IMR-90 (cell line): ENCODE measurements at regions not wholly inside any gene's neighbourhood (a gene's known extent, or its start where the extent isn't known, plus 50 kb on each side); places are given as distances from the start of the nearest gene placed in this dataset.
"Not testable (repeated sequence)": the region's sequence is repeated elsewhere in the genome, so short reads cannot be mapped to it uniquely, and the experiment has no call there.

Source experiments
- ATAC-seq: fragments of 200-7000 bp; cut with Tn5 transposase; 2 replicates; pipeline ENCODE4 v1.9.1; 2020; ENCODE audit warnings: low read depth, mild to moderate bottlenecking, moderate library complexity
- BruUV-seq: library from RNA; stranded (reverse); fragments of 400-500 nt; replicated peaks from 2 replicates; lab custom pipeline; 2021; lab: Mats Ljungman, UMichigan
- CTCF ChIA-PET: fragments of 300-600 bp; formaldehyde crosslinking; extraction: SDS; loops from one replicate; lab custom pipeline; 2021; ENCODE audit warnings: antibody characterized with exemption; lab: Yijun Ruan, JAX
- POLR2A ChIA-PET: fragments of 300-600 bp; sonication (Branson Sonifier 250); formaldehyde crosslinking; loops from one replicate; lab custom pipeline; 2022; ENCODE audit warnings: antibody characterized with exemption; ENCODE audit not compliant: unreplicated experiment; lab: Charles Lee
- DNase-seq: peaks from one replicate; pipeline ENCODE4 v3.0.0; 2013
- H2AFZ ChIP-seq: replicated peaks from 2 replicates; pipeline ENCODE3; 2013; ENCODE audit warnings: low read length, mild to moderate bottlenecking; ENCODE audit not compliant: poor library complexity
- H2AK5ac ChIP-seq: 2 replicates; pipeline ENCODE4 v1.6.1; 2013; ENCODE audit warnings: low read depth, low read length, inconsistent platforms
- H2AK9ac ChIP-seq: replicated peaks from 2 replicates; pipeline ENCODE3; 2013; ENCODE audit warnings: mild to moderate bottlenecking, low read depth, low read length, moderate library complexity; ENCODE audit not compliant: poor library complexity
- H2BK120ac ChIP-seq: 2 replicates; pipeline ENCODE4 v1.6.1; 2013; ENCODE audit warnings: low read depth, low read length, inconsistent platforms
- H2BK15ac ChIP-seq: 3 replicates; pipeline ENCODE4 v1.6.1; 2013; ENCODE audit warnings: low read depth, low read length, inconsistent platforms
- H2BK20ac ChIP-seq: 2 replicates; pipeline ENCODE4 v1.6.1; 2013; ENCODE audit warnings: low read depth, mild to moderate bottlenecking, inconsistent platforms, low read length, moderate library complexity
- H2BK5ac ChIP-seq: 2 replicates; pipeline ENCODE4 v1.6.1; 2013; ENCODE audit warnings: mild to moderate bottlenecking, low read depth, low read length, inconsistent platforms; ENCODE audit not compliant: poor library complexity, severe bottlenecking
- H3K14ac ChIP-seq: replicated peaks from 2 replicates; pipeline ENCODE4 v1.6.1; 2013; ENCODE audit warnings: low read depth, low read length, inconsistent platforms
- H3K18ac ChIP-seq: 2 replicates; pipeline ENCODE4 v1.6.1; 2013; ENCODE audit warnings: low read depth, low read length, control low read depth
- H3K23ac ChIP-seq: 2 replicates; pipeline ENCODE4 v1.6.1; 2013; ENCODE audit warnings: low read depth, low read length, inconsistent platforms
- H3K27ac ChIP-seq: 2 replicates; pipeline ENCODE4 v1.5.1; 2013; ENCODE audit warnings: mild to moderate bottlenecking, control low read depth, low read length; ENCODE audit not compliant: insufficient read depth
- H3K27me3 ChIP-seq: 2 replicates; pipeline ENCODE4 v1.6.1; 2013; ENCODE audit warnings: low read length; ENCODE audit not compliant: control insufficient read depth, insufficient read depth
- H3K36me3 ChIP-seq: 2 replicates; pipeline ENCODE4 v1.6.1; 2013; ENCODE audit warnings: low read length, mixed read lengths; ENCODE audit not compliant: control insufficient read depth, insufficient read depth
- H3K4ac ChIP-seq: 2 replicates; pipeline ENCODE4 v1.6.1; 2013; ENCODE audit warnings: low read depth, low read length, inconsistent platforms
- H3K4me1 ChIP-seq: 2 replicates; pipeline ENCODE4 v1.6.1; 2013; ENCODE audit warnings: low read length, mixed read lengths; ENCODE audit not compliant: control insufficient read depth, insufficient read depth
- H3K4me2 ChIP-seq: 2 replicates; pipeline ENCODE4 v1.6.1; 2013; ENCODE audit warnings: low read depth, mild to moderate bottlenecking, control low read depth, low read length, moderate library complexity
- H3K4me3 ChIP-seq: 2 replicates; pipeline ENCODE4 v1.5.1; 2013; ENCODE audit warnings: low read depth, mild to moderate bottlenecking, control low read depth, low read length, moderate library complexity; ENCODE audit not compliant: insufficient read depth
- H3K56ac ChIP-seq: 2 replicates; pipeline ENCODE4 v1.6.1; 2013; ENCODE audit warnings: low read length, inconsistent platforms; ENCODE audit not compliant: insufficient read depth; ENCODE audit errors: extremely low read depth
- H3K79me1 ChIP-seq, 2 experiments: 2 replicates each; pipeline ENCODE4 v1.6.1; 2013; ENCODE audit warnings: low read length in 2 of 2, inconsistent platforms in 1 of 2, low read depth in 1 of 2
- H3K9ac ChIP-seq: 2 replicates; pipeline ENCODE4 v1.6.1; 2013; ENCODE audit warnings: low read depth, low read length, control low read depth
- H3K9me1 ChIP-seq: 2 replicates; pipeline ENCODE4 v1.6.1; 2013; ENCODE audit warnings: low read length, inconsistent platforms; ENCODE audit not compliant: insufficient read depth
- H3K9me3 ChIP-seq: 2 replicates; pipeline ENCODE4 v1.6.1; 2013; ENCODE audit warnings: low read length; ENCODE audit not compliant: control insufficient read depth, insufficient read depth
- H4K20me1 ChIP-seq: 2 replicates; pipeline ENCODE4 v1.6.1; 2013; ENCODE audit warnings: low read length, inconsistent platforms; ENCODE audit not compliant: insufficient read depth
- H4K5ac ChIP-seq: 2 replicates; pipeline ENCODE4 v1.6.1; 2013; ENCODE audit warnings: mild to moderate bottlenecking, low read depth, low read length, control low read depth
- H4K8ac ChIP-seq, 2 experiments: 2 replicates each; pipeline ENCODE4 v1.6.1; 2013; ENCODE audit warnings: low read depth in 2 of 2, low read length in 2 of 2, control low read depth in 1 of 2, inconsistent platforms in 1 of 2
- H4K91ac ChIP-seq: 2 replicates; pipeline ENCODE4 v1.6.1; 2013; ENCODE audit warnings: low read depth, low read length, inconsistent platforms; ENCODE audit not compliant: insufficient read depth
- WGBS, 2 experiments: methylation state at CpG; one replicate each; pipeline versions ENCODE4 v1.1.5 to v1.1.7; 2013; ENCODE audit warnings: missing lambda C conversion rate in 2 of 2; ENCODE audit not compliant: insufficient read length in 1 of 2; ENCODE audit errors: extremely low coverage in 2 of 2; 5-methylcytosine and 5-hydroxymethylcytosine counted together
- dilution Hi-C: fragments of 300-500 bp; cut with HindIII; formaldehyde crosslinking; loops from one replicate; pipeline ENCODE4 v1.14.3; 2018; ENCODE audit warnings: low sequenced_read_pairs; ENCODE audit not compliant: unreplicated experiment
- in situ Hi-C: fragments of 300-500 bp; cut with MboI; formaldehyde crosslinking; loops from 3 replicates; pipeline ENCODE4 v1.14.3; 2019; ENCODE audit warnings: low sequenced_read_pairs, inconsistent platforms, mixed read lengths
- intact Hi-C: fragments of 100-400 bp; cut with micrococcal nuclease; formaldehyde crosslinking; loops from 2 replicates; pipeline ENCODE4 v1.10.0; 2022

GRCh38 chr7:149572920-149573319, 75.3 kb upstream of the ZNF746 start:
- H3K56ac ChIP-seq, H3K4me1 ChIP-seq, H2AK5ac ChIP-seq, H3K4me3 ChIP-seq, H3K23ac ChIP-seq, ATAC-seq, H4K91ac ChIP-seq, H3K4me2 ChIP-seq, H3K14ac ChIP-seq, dilution Hi-C loops, H2AFZ ChIP-seq, POLR2A ChIA-PET, H3K27ac ChIP-seq, in situ Hi-C loops, H2AK9ac ChIP-seq, H4K5ac ChIP-seq, H3K4ac ChIP-seq, H4K20me1 ChIP-seq, H3K18ac ChIP-seq, H3K9ac ChIP-seq, CTCF ChIA-PET, H2BK15ac ChIP-seq, intact Hi-C loops, DNase-seq, H2BK20ac ChIP-seq, H2BK5ac ChIP-seq, H4K8ac ChIP-seq, H2BK120ac ChIP-seq, BruUV-seq, H3K9me1 ChIP-seq, H3K36me3 ChIP-seq, H3K27me3 ChIP-seq: not testable (repeated sequence)
- Histone ChIP-seq H3K9me3 (peaks cover 10% of the 10 kb centered on the region), H3K79me1 (peaks cover 6 to 14% of the 10 kb centered on the region in 2 experiments)
- no CpG with 5 or more reads among the region's 8 CpGs for WGBS, 2 experiments
